HG03108 (cell line): ENCODE measurements at regions not wholly inside any gene's neighbourhood (a gene's known extent, or its start where the extent isn't known, plus 50 kb on each side); places are given as distances from the start of the nearest gene placed in this dataset.
"Not testable (repeated sequence)": the region's sequence is repeated elsewhere in the genome, so short reads cannot be mapped to it uniquely, and the experiment has no call there.

Source experiments
- ATAC-seq: cut with Tn5 transposase; IDR thresholded peaks from one replicate; pipeline ENCODE4 v1.9.1; 2021; ENCODE audit warnings: moderate library complexity; ENCODE audit not compliant: unreplicated experiment

DNA sequence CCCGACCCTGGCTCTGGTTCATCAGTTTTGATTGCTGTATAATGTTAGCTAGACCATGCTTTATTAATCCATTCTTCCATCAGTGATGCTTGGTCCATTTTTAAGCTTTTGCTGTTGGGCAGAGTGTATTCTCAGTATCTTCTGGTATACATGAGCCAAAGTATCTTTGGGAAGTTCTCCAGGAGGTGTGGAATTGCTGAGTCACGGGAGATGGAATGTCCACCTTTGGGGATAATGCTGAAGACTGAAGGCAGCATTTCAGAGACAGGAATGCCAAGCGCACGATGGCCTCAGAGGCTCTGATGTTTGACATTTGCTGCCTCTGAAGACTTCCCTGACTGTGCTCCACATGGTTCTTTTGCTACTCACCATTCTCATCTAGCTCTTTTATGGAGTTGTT lies 266.3 kb upstream of the KAZN start:
- no peak for ATAC-seq

DNA sequence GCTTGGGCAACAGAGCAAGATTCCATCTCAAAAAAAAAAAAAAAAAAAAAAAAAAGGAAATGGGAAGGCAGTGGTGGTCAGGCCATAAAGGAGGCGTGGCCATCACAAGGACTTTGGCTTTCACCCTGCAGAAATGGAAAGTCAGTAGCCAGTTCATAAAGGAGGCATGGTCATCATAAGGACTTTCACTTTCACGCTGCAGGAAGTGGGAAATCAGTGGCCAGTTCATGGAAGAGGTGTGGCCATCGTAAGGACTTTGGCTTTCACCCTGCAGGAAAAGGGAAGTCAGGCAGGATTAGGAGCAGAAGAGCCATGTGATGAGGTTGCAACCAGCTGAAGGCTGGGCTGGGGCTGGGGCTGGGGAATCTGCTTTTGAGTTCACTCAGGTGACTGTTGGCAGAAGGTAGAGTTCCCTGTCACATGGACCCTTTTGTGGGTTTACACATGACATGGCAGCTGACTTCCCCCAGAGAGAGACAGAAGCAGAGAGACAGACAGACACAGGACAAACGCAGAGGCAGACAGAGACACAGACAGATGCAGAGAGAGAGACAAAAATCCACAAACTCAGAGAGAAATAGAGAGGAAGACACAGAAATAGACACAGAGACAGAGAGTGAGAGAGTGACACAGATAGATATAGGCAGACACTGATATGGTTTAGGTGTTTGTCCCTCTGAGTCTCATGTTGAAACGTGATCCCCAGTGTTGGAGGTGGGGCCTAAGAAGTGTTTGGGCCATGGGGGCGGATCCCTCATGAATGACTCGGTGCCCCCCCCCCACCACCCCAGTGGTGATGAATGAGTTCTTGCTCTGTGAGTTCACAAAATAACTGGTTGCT lies 263.9 kb upstream of the KAZN start:
- ATAC-seq = no peak

DNA sequence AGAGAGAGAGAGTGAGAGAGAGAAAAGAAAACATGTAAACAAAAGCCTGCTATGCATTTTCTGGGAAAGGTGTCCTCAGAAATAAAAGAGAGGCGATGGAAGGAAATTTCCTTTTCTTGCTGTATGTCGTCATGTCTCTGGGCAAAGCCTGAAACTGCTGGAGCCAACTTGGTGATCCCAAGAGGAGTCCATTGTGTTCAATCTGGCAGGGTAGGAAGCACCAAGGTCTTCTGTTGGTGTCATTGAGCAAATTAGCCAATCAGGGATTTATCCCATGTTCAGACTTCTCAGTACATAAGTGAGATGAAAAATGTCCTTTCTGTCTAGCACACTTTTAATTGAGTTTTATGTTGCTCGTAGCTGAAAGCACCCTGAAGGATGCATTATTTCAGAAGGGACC lies 260.0 kb upstream of the KAZN start:
- no peak for ATAC-seq

DNA sequence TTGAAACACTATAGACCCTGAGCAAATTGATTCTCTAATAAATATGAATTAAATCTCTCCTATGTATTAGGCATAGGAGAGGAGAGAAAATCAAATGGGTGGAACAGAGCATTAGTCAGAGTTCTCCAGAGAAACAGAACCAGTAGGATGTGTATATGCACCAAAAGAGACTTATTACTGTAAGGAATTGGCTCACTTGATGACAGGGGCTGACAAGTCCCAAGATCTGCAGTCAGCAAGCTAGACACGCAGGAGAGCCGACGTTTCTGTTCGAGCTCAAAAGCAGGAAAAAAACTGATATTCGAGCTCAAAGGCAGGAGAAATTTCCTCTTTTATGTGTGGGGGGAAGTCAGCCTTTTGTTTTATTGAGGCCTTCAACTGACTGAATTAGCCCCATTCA lies 259.2 kb upstream of the KAZN start:
- ATAC-seq = no peak

GRCh38 chr1:14340002-14340785 lies 258.3 kb upstream of the KAZN start:
- no peak for ATAC-seq

DNA sequence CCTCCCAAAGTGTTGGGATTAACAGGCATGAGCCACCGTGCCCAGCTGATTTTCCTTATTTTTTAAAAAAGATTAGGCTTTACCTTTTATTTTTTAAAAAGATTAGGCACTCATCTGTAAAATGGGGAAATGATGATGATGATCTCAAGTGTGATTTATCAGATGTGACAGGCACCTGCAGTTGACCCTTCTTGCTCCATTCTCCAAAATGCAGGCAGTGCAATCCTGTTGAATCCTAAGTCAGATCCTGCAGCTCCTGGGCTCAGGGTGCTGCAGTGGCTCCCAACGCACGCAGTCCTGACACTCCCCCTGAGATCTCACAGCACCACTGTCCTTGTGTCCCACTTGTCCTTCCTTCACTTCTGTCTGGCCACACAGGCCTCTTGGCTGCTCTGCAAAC lies 257.3 kb upstream of the KAZN start:
- no peak for ATAC-seq

DNA sequence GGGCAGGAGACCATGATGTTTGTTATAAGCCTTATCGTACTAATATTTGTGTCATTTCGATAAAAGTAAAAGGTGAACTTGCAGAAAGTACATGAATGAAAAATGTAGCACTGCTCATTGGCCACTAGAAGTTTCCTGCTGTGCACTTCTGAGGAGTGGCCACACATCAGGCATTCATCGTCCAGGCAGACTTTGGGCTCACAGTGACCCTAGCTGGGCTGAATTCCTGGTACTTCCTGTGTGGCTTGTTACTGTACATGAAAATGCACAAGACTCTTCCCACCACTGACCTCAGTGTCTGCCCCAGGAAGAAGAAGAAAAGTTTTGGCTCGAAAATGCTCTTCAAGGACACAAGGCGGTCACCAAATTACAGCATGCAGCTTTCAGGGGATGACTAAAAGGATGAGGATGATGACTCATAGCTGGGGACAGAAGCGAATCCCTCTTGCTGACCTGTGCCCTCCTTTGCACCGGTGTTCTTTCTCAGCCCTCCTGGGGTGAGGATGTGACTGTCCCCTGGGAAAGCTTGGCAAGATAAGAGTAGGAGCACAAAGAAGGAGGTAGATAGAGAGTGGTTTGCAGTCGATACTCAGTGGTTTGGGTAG lies 252.4 kb upstream of the KAZN start:
- no peak for ATAC-seq

GRCh38 chr1:14347186-14347585 lies 251.3 kb upstream of the KAZN start:
- no peak for ATAC-seq

- ATAC-seq = no peak
These were observed 250.7 kb upstream of the KAZN start for GRCh38 chr1:14347776-14348175.

- ATAC-seq = no peak
These were observed 248.3 kb upstream of the KAZN start for GRCh38 chr1:14350197-14350596.

DNA sequence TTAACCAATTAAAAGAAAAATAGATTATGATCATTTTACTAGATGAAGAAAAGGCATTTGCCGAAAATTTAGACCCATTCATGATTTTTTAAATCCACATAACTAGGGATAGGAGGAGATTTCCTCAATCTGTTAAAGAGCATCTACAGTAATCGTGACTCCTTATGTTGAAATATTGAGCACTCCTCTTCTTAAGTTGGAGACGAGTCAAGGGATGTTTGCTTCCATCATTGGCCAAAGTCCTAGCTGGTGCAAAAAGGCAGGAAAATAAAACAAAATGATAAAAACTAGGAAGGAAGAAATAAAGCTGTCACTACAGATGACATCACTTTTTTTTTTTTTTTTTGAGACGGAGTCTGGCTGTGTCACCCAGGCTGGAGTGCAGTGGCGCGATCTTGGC lies 245.6 kb upstream of the KAZN start:
- no peak for ATAC-seq

GRCh38 chr1:14361005-14361404 lies 237.5 kb upstream of the KAZN start:
- not testable (repeated sequence) for ATAC-seq

- ATAC-seq = no peak
These were observed 236.2 kb upstream of the KAZN start for GRCh38 chr1:14362331-14362730.

DNA sequence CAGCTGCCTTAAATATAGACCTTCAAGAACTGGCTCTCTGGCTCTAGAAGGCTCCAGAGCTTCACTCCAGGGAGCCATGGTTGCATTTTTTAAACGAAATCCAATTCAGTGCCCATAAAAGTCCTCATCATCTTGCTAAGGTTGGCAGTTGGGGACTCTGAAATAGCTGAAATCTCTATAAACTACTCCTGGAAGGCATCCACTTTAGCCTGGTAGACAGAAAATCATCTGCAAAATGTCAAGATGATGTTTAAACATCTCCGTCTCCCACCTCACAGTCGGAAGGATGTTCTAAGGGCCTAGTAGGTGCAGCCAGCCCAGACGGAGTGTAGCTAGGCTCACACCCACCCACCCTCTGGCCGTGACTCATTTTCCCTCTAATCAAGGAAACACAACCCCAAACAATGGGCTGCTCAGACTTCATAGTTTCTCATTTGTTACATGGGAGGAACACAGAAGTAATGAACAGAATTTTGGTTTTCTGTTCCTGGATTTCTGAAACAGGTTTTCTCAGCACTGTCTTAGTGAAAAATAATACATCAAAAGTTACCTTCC lies 235.4 kb upstream of the KAZN start:
- no peak for ATAC-seq

- ATAC-seq = no peak
These were observed 234.6 kb upstream of the KAZN start for GRCh38 chr1:14363707-14364413.

DNA sequence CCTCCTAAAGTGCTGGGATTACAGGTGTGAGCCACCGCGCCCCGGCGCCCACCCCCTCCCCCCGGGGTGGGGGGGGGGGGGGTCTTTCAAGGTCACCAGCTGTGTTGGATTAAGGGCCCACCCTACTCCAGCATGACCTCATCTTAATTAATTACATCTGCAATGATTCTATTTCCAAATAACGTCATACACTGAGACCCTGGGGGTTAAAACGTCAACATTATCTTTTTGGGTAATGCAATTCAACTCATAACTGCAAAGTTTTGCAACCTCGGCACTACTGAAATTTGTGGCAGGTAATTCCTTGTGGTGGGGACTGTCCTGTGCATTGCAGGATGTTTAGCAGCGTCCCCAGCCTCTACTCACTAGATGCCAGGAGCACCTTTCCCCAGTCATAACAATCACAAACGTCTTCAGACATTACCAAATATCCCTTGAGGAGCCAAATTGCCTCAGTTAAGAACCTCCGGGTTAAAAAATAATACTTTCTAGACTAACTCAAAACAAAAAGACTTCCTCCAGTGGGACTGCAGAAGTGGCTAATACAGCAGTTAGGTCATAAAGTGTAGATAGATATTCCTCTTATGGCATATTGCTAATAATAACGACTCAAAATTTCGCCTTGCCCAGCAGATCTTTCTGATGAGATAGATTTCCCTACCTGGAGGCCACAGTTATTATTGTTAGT lies 233.0 kb upstream of the KAZN start:
- ATAC-seq = no peak

DNA sequence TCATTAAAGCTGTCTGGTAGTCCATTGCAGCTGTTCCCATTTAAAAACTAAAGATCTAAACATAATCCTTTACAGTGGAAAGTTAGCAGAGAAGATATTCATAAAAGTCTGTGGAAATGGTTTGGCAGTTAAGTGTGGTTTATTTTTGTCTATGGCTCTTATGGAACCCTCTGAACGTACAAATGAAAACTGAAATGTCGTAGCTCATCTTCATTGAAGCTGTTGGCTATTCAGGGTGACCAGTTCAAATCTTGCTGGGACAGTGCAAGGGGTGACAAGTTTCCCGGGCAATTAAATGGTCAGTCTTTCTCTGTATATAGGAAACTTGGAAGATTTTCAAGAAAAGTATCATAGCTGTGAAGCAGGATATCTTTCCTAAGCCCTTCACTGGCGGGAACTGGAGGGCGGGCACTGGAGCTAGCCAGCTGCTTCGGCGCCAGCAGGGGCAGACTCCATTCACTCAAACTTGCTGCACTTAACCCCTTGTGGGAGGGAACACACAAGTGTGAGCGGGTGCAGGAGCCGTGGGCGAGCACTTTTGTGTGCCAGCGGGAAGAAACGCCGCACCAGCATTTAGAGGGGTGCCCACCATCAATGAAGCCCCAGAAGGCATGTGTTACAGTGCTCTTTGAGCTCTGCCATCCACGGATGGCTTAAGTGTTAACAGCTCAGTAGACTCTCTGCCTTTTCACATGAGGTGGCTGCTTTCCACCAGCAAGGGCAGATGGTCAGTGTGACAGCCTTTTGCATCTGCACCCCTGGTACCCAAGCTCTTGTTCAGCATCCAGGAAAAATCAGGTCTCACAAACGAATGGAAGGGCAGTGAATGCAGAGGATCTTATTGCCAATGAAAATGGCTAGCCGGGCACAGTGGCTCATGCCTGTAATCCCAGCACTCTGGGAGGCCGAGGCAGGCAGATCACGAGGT lies 232.1 kb upstream of the KAZN start:
- ATAC-seq = no peak

GRCh38 chr1:14367451-14367850 lies 231.0 kb upstream of the KAZN start:
- no peak for ATAC-seq

- no peak for ATAC-seq
These were observed 228.8 kb upstream of the KAZN start for GRCh38 chr1:14369526-14370213.
